ENCODE measurements at regions not wholly inside any gene's neighbourhood (a gene's known extent, or its start where the extent isn't known, plus 50 kb on each side); places are given as distances from the start of the nearest gene placed in this dataset.

DNA sequence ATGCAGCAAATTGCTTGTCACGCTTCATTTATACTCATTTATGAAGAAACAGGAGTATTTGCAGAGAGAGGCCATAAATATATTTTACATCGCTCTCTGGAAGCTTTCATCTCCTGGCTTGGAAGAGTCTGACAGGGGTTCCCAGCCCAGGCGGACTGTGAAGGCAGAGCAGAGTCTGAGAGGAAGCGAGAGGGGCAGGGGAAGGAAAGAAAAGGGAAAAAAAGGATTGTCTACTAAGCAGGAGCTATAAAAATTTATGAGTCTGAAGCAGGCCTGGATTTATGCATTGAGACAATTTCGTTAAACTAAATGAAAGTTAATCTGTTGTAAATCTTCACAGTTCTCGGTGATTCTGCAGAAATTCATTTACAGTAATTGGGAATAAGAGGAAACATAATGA is 143.9 kb upstream of the GYPC start:
- no peaks in the 10 kb centered on the region for H3K79me2 ChIP-seq (replicated peaks; ENCODE audit: insufficient read depth)
- TF ChIP-seq, protein P1, sequence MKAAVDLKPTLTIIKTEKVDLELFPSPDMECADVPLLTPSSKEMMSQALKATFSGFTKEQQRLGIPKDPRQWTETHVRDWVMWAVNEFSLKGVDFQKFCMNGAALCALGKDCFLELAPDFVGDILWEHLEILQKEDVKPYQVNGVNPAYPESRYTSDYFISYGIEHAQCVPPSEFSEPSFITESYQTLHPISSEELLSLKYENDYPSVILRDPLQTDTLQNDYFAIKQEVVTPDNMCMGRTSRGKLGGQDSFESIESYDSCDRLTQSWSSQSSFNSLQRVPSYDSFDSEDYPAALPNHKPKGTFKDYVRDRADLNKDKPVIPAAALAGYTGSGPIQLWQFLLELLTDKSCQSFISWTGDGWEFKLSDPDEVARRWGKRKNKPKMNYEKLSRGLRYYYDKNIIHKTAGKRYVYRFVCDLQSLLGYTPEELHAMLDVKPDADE (IDR thresholded peaks at IDR 0.05): no peak
- no peak for TF ChIP-seq CREB1 (CRISPR knock-in tag; IDR thresholded peaks at IDR 0.05; ENCODE audit: low read depth)
- TF ChIP-seq EZH2phosphoT487 (IDR thresholded peaks at IDR 0.05; ENCODE audit: unreplicated experiment): no peak
- TF ChIP-seq STAT1 (IDR thresholded peaks at IDR 0.05; ENCODE audit: unreplicated experiment): no peak
- TF ChIP-seq NANOG (IDR thresholded peaks at IDR 0.05; ENCODE audit: borderline replicate concordance): no peak
- TF ChIP-seq ZNF462 (CRISPR knock-in tag; IDR thresholded peaks at IDR 0.05): no peak
- no peak for TF ChIP-seq ZNF114 (CRISPR knock-in tag; IDR thresholded peaks at IDR 0.05)
- no peak for TF ChIP-seq EZH2 (IDR thresholded peaks at IDR 0.05; ENCODE audit: low read depth, unreplicated experiment)
- no peak for TF ChIP-seq POLR2AphosphoS5 (IDR thresholded peaks at IDR 0.05; ENCODE audit: low read depth)
- TF ChIP-seq, protein P2, sequence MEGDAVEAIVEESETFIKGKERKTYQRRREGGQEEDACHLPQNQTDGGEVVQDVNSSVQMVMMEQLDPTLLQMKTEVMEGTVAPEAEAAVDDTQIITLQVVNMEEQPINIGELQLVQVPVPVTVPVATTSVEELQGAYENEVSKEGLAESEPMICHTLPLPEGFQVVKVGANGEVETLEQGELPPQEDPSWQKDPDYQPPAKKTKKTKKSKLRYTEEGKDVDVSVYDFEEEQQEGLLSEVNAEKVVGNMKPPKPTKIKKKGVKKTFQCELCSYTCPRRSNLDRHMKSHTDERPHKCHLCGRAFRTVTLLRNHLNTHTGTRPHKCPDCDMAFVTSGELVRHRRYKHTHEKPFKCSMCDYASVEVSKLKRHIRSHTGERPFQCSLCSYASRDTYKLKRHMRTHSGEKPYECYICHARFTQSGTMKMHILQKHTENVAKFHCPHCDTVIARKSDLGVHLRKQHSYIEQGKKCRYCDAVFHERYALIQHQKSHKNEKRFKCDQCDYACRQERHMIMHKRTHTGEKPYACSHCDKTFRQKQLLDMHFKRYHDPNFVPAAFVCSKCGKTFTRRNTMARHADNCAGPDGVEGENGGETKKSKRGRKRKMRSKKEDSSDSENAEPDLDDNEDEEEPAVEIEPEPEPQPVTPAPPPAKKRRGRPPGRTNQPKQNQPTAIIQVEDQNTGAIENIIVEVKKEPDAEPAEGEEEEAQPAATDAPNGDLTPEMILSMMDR (conservative IDR thresholded peaks at IDR 0.05; ENCODE audit: low read depth in 2 of 2): no peak
- TF ChIP-seq ZNF331 (CRISPR knock-in tag; IDR thresholded peaks at IDR 0.05; ENCODE audit: low read depth): no peak
- TF ChIP-seq, protein P3, sequence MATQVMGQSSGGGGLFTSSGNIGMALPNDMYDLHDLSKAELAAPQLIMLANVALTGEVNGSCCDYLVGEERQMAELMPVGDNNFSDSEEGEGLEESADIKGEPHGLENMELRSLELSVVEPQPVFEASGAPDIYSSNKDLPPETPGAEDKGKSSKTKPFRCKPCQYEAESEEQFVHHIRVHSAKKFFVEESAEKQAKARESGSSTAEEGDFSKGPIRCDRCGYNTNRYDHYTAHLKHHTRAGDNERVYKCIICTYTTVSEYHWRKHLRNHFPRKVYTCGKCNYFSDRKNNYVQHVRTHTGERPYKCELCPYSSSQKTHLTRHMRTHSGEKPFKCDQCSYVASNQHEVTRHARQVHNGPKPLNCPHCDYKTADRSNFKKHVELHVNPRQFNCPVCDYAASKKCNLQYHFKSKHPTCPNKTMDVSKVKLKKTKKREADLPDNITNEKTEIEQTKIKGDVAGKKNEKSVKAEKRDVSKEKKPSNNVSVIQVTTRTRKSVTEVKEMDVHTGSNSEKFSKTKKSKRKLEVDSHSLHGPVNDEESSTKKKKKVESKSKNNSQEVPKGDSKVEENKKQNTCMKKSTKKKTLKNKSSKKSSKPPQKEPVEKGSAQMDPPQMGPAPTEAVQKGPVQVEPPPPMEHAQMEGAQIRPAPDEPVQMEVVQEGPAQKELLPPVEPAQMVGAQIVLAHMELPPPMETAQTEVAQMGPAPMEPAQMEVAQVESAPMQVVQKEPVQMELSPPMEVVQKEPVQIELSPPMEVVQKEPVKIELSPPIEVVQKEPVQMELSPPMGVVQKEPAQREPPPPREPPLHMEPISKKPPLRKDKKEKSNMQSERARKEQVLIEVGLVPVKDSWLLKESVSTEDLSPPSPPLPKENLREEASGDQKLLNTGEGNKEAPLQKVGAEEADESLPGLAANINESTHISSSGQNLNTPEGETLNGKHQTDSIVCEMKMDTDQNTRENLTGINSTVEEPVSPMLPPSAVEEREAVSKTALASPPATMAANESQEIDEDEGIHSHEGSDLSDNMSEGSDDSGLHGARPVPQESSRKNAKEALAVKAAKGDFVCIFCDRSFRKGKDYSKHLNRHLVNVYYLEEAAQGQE (IDR thresholded peaks at IDR 0.05; ENCODE audit: unreplicated experiment): no peak
- TF ChIP-seq JUNB (IDR thresholded peaks at IDR 0.05; ENCODE audit: unreplicated experiment): no peak
- no peak overlapping the region for H3K4me2 ChIP-seq
- Mint-ChIP-seq H3K9me3 (peaks cover 9% of the 10 kb centered on the region; the same call in 1 of the 3 replicates), H3K4me1 (peaks cover 7% of the 10 kb centered on the region), H3K27me3 (ENCODE audit: insufficient read depth, low read depth, poor library complexity) (peaks cover 3% of the 10 kb centered on the region), H3K4me3 (no peak overlapping the region), H3K36me3 (ENCODE audit: low read depth) (no peaks in the 10 kb centered on the region), H3K27ac (no peak overlapping the region)
- no peak overlapping the region for H3K4me3 ChIP-seq
- H3K9me2 ChIP-seq (ENCODE audit: insufficient read depth): no peaks in the 10 kb centered on the region
- DNase-seq (ENCODE audit: low spot score) (no peak), ATAC-seq (no peak)
- no peaks in the 10 kb centered on the region for H3K27me3 ChIP-seq (ENCODE audit: insufficient read depth)
- H3K36me3 ChIP-seq (ENCODE audit: insufficient read depth): no peaks in the 10 kb centered on the region
- H3K4me1 ChIP-seq (ENCODE audit: insufficient read depth): 0 out of 2 replicates have a peak, but pooled peaks cover 2% of the 10 kb centered on the region
- H3K27ac ChIP-seq (ENCODE audit: low read depth): no peak overlapping the region
- no peaks in the 10 kb centered on the region for H4K20me1 ChIP-seq (replicated peaks; ENCODE audit: insufficient read depth)
- H3F3A ChIP-seq (replicated peaks; ENCODE audit: low read depth): no peaks in the 10 kb centered on the region
- H2AFZ ChIP-seq: no peak overlapping the region
